Nephron (organoid): ENCODE measurements at regions not wholly inside any gene's neighbourhood (a gene's known extent, or its start where the extent isn't known, plus 50 kb on each side); places are given as distances from the start of the nearest gene placed in this dataset.

Experiments
- H3K27ac Mint-ChIP-seq, 3 experiments: 2 replicates each; pipeline ENCODE4 v1.8.0; 2020; ENCODE audit warnings: mixed read lengths in 3 of 3, mild to moderate bottlenecking in 2 of 3, moderate library complexity in 1 of 3
- H3K27me3 Mint-ChIP-seq: 2 replicates; pipeline ENCODE4 v1.8.0; 2021; ENCODE audit warnings: low read depth, mild to moderate bottlenecking, moderate library complexity, mixed read lengths
- H3K36me3 Mint-ChIP-seq: 2 replicates; pipeline ENCODE4 v1.8.0; 2020; ENCODE audit warnings: low read depth, mixed read lengths
- H3K4me1 Mint-ChIP-seq: 2 replicates; pipeline ENCODE4 v1.8.0; 2020; ENCODE audit warnings: mixed read lengths
- H3K4me3 Mint-ChIP-seq, 3 experiments: 2 replicates each; pipeline ENCODE4 v1.8.0; 2020; ENCODE audit warnings: mild to moderate bottlenecking in 3 of 3, mixed read lengths in 3 of 3, moderate library complexity in 2 of 3
- H3K9me3 Mint-ChIP-seq: 2 replicates; pipeline ENCODE4 v1.8.0; 2020; ENCODE audit warnings: mixed read lengths
- TF ChIP-seq, protein P1 (sequence below), 3 experiments: fragments of 200-600 bp; sonication (generic); IDR thresholded peaks; one replicate each; pipeline ENCODE4 v1.5.0; 2021; ENCODE audit warnings: antibody characterized with exemption in 3 of 3; ENCODE audit not compliant: unreplicated experiment in 3 of 3

DNA sequence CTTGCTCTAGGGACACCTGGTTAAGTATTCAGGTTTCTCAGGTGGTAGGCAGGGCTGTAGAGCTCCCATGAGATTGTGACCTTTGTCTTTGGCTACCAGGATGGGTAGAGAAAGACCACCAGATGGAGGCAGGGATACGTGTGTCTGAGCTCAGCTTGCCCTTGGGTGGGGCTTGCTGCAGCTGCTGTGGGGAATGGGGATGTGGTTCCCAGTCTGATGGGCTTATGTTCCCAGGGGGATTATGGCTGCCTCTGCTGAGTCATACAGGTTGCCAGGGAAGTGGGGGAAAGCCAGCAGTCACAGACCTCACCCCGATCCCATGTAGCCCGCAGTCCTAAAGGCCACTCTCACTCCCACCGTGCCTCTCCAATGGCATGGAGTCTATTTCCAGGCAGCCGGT lies 659.9 kb upstream of the KLF12 start:
- Mint-ChIP-seq H3K9me3 (peaks cover 37% of the 10 kb centered on the region), H3K4me3 (no peak overlapping the region), H3K27ac (no peak overlapping the region), H3K27me3 (no peaks in the 10 kb centered on the region), H3K36me3 (no peaks in the 10 kb centered on the region), H3K4me1 (no peaks in the 10 kb centered on the region)
- TF ChIP-seq, protein P1, sequence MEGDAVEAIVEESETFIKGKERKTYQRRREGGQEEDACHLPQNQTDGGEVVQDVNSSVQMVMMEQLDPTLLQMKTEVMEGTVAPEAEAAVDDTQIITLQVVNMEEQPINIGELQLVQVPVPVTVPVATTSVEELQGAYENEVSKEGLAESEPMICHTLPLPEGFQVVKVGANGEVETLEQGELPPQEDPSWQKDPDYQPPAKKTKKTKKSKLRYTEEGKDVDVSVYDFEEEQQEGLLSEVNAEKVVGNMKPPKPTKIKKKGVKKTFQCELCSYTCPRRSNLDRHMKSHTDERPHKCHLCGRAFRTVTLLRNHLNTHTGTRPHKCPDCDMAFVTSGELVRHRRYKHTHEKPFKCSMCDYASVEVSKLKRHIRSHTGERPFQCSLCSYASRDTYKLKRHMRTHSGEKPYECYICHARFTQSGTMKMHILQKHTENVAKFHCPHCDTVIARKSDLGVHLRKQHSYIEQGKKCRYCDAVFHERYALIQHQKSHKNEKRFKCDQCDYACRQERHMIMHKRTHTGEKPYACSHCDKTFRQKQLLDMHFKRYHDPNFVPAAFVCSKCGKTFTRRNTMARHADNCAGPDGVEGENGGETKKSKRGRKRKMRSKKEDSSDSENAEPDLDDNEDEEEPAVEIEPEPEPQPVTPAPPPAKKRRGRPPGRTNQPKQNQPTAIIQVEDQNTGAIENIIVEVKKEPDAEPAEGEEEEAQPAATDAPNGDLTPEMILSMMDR (IDR thresholded peaks at IDR 0.05; ENCODE audit: unreplicated experiment in 3 of 3) = no peak

DNA sequence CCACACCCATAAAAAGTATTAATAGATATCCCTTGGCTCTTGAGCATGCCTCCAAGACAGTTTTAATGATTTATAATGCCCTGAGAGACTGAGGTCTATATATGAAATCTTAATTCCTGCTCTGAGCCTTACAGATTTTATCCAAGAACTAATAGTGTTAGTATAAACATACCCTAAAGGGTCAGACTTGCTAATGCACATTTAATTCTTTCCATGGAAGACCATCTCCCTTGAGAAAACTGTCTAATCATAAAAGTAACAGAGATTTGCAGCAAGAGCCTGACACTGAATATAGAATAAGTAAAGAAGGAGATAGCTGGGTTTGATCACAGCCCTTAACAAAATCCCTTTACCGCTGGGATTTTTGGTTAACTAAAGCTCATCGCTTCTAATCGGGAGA lies 650.8 kb upstream of the KLF12 start:
- Mint-ChIP-seq H3K27me3 (peaks cover 4% of the 10 kb centered on the region), H3K36me3 (no peaks in the 10 kb centered on the region), H3K9me3 (peaks cover under 1% of the 10 kb centered on the region), H3K4me3 (no peak overlapping the region), H3K27ac (peak overlapping the region; percentile 47 to 59 (median 54)), H3K4me1 (peaks cover 8% of the 10 kb centered on the region)
- TF ChIP-seq, protein P1 (IDR thresholded peaks at IDR 0.05; ENCODE audit: unreplicated experiment in 3 of 3) = no peak

DNA sequence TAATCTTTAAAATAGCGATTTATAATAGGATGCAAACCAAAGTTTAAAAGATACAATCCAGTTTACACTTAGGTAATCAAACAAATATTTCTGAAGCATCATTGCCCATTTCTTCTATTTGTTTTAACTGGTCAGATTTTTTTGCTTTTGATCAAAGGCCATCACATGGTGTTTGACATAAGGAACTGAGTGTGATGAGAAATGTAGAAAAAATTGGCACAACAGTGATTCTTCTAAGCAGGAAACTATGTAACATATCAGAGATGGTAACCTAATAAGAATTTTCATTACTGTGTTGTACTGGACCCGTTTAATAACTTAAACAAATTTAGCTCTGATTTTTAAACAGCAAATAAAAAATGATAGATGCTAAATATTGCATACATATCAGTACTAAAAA lies 644.7 kb upstream of the KLF12 start:
- H3K9me3 Mint-ChIP-seq = no peaks in the 10 kb centered on the region
- no peaks in the 10 kb centered on the region for H3K27me3 Mint-ChIP-seq
- H3K4me1 Mint-ChIP-seq = no peaks in the 10 kb centered on the region
- no peak overlapping the region for H3K27ac Mint-ChIP-seq
- TF ChIP-seq, protein P1 (IDR thresholded peaks at IDR 0.05; ENCODE audit: unreplicated experiment in 3 of 3) = no peak
- no peak overlapping the region for H3K4me3 Mint-ChIP-seq
- no peaks in the 10 kb centered on the region for H3K36me3 Mint-ChIP-seq

DNA sequence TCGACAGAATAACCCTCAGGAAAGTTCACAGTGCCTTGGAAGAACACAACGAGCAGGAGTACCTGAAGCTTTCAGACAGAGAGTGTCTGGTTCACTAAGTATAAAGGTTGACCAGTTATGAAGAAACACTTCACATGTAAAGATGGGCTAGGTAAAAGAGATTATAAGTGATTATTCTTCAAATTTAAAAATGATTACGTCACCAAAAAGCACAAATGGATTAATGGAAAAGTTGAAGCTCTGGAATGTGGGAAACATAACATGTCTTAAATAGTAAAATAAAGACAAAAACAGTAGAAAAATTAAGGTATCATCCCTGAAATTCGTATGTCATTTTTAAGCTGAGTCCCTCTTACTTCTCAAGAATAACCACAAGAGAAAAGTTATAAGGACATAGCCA lies 643.9 kb upstream of the KLF12 start:
- H3K4me3 Mint-ChIP-seq = no peak overlapping the region
- H3K27me3 Mint-ChIP-seq = no peaks in the 10 kb centered on the region
- no peak overlapping the region for H3K27ac Mint-ChIP-seq
- no peaks in the 10 kb centered on the region for H3K4me1 Mint-ChIP-seq
- no peaks in the 10 kb centered on the region for H3K9me3 Mint-ChIP-seq
- H3K36me3 Mint-ChIP-seq = no peaks in the 10 kb centered on the region
- TF ChIP-seq, protein P1 (IDR thresholded peaks at IDR 0.05; ENCODE audit: unreplicated experiment in 3 of 3) = no peak

DNA sequence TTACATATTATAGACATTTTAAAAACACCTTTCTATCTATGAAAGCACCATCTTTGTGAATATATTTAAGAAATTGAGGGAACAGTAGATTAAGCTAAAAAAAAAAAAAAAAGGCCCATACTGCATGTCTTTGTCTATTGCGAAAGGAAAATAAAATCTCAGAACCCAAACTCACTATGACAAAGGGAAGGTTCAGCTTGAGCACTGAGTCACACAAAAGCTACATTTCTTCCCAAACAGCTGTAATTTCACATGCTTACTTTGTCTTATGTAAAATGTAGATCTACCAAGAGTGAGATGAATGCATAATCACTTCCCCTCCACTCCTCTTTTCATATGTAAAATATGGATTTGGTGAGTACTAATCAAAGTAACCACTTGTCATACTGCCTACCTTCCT lies 640.1 kb upstream of the KLF12 start:
- no peak overlapping the region for H3K4me3 Mint-ChIP-seq

DNA sequence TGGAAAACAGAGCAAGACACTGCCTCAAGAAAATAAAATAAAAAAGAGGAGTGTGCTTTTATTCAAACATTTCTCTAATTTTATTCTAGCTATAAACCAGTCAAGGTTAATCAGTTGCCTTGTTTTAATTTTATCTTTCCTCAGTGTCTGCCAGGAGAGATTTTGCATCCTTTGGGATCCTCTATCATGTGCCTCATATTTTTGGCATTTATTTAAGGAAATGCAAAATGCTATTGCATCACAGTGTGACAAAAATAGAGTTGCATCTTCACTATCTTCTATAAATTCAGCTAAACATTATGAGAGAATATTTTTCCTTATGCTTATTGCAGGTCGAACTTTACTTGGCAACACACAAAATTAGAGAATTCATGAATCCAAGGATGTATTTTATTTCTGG lies 639.0 kb upstream of the KLF12 start:
- H3K9me3 Mint-ChIP-seq = no peaks in the 10 kb centered on the region
- H3K4me3 Mint-ChIP-seq = no peak overlapping the region
- TF ChIP-seq, protein P1 (IDR thresholded peaks at IDR 0.05; ENCODE audit: unreplicated experiment in 3 of 3) = no peak
- H3K27me3 Mint-ChIP-seq = no peaks in the 10 kb centered on the region
- no peaks in the 10 kb centered on the region for H3K36me3 Mint-ChIP-seq
- H3K27ac Mint-ChIP-seq = no peak overlapping the region
- H3K4me1 Mint-ChIP-seq = peaks cover 15% of the 10 kb centered on the region

More for the DNA sequence above, 640.1 kb upstream of the KLF12 start:
- peaks cover 8% of the 10 kb centered on the region for H3K4me1 Mint-ChIP-seq
- no peaks in the 10 kb centered on the region for H3K9me3 Mint-ChIP-seq
- no peak overlapping the region for H3K27ac Mint-ChIP-seq
- TF ChIP-seq, protein P1 (IDR thresholded peaks at IDR 0.05; ENCODE audit: unreplicated experiment in 3 of 3) = no peak
- no peaks in the 10 kb centered on the region for H3K36me3 Mint-ChIP-seq
- no peaks in the 10 kb centered on the region for H3K27me3 Mint-ChIP-seq
